ENCODE measurements at regions not wholly inside any gene's neighbourhood (a gene's known extent, or its start where the extent isn't known, plus 50 kb on each side); places are given as distances from the start of the nearest gene placed in this dataset.
"Not testable (repeated sequence)": the region's sequence is repeated elsewhere in the genome, so short reads cannot be mapped to it uniquely, and the experiment has no call there.

DNA sequence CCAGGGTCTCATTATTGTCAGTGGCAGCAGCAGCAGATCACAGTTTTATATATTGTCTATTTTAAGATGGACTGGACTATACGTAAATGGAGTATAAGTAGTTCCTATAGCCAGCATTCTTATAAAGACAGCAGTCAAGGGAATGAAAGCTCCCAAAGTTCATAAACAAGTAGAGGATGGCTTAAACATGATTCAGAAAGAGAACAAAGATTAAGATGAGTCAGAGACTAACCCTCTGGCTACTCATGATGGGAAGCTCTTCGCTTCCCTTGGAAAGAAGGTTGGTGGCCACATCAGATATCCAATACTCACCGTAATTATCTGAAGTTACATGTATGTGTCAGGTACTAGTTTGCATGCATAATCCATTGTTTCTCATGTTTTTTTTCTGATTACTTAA lies 277.0 kb downstream of the INHBA start:
- DNase-seq: no peak

DNA sequence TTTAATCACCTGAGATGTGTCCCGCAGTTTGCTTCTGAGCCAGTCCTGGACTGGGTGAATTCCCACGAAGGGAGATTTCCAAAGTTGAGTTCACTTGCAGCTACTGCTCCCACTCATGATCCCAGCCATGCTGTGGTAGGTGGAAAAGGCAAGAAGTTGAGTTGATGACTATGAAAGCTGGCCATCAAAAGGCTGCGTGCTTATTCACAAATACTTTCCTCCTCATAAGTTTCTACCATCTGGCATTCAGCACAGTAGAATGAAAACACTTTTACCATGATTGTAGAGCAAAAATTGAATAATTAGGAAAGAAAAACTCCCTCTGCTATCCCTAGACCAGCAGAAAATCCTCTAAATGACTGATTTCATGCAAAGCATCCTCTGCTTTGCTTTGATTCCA lies 281.8 kb downstream of the INHBA start:
- no peak for DNase-seq

DNA sequence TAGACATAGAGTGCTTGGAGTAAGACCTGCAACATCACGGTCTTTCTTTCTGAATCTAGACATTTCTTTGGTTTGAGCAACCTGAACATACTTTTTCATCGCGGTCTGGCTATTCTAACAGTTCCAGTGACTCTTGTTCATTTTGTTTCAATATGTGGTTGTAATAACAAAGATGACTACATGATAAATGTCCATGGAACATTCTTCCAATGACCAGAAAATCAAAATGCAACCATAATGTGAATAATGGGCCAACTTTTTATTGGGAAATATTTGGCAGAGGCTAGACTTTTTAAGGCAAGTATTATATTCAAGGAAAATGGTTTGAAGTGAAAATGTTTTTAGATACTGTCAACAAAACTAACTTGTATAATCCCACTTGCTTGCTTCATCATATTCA lies 282.5 kb downstream of the INHBA start:
- no peak for DNase-seq

DNA sequence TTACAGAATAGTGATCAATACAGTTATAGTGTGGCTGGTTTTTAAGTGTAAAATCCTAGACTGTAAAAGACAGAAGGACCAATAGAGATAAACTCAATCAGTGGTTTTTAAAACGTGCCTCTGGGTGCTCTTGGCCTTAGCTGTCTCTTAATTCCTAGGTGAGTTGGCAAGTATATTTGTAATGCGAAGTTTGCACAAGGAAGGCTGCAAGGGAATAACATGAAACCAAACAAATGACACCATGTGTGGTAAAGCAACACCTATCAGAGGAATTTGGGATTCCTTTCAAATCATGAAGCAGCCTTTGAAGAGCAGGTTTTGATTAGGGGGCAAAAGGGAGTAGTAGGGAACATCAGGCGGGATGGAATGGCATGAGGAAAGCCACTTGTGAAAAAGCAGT lies 284.6 kb downstream of the INHBA start:
- DNase-seq: no peak

DNA sequence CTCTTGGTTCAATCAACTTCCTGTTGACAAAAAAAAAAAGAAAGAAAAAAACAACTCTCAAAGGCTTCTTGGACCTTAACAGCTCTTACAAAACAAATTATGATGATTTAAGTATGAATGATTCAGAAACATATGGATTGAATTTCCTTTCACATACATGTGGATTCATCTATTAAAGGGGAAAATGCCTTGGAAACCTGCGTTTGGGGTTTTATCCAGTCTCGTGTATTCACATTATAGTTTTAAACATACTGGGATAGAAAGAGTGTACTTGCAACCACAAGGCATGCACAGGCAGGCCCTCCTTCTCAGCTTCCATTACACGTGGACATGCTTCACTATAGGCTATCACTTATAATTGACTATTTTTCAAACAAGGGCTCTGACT lies 286.7 kb downstream of the INHBA start:
- no peak for DNase-seq

DNA sequence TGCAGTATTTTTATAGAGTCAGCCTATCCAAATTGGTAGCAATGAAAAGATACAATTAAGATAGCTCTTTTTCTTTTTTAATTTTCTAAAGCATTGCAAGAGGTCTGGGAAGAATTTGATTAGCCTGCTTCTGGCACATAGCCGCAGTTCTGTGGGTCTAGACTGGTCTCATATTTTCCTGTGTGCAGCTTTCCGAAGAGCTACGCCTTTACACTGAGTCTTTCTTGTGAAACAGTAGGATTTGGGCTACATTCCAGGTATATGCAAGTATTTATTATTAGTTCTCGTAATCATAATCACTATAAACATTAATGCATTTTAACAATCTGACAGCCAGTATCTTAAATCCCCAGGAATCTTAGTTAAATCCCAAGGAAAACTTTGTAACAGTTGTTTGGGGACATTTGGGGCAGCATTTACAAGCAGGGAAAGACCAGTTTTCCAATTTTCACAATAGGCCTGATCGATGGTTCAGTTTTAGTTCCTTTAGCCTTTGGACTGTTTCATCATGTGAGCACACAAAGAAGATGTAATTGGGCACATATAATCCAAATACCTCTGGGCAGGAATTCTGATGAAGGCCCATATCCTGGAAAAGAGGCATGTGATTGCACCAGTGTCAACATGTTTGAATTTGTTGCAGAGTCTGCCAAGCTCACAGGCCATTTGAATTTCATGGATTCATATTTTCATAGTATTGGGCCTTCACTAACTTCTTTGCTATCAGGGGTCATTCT lies 287.3 kb downstream of the INHBA start:
- no peak for DNase-seq

DNA sequence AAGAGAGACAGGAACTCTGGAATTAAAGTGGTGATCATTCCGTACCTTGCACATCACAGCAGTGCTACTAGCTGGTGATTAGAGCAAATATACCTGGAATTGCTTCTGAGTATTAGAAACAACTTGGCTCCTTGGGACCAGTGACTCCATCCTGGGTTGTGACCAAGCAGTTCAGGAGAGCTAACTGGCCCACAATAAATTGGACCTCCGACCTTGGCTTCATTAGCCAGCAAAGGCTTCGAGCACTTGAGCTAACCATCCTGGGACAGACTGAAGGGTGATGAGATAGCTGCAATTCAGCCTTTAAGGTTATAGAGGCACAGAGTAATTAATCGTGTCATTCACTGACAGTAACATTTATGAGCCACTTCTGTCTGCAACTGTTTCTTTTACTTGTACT lies 287.8 kb downstream of the INHBA start:
- no peak for DNase-seq

DNA sequence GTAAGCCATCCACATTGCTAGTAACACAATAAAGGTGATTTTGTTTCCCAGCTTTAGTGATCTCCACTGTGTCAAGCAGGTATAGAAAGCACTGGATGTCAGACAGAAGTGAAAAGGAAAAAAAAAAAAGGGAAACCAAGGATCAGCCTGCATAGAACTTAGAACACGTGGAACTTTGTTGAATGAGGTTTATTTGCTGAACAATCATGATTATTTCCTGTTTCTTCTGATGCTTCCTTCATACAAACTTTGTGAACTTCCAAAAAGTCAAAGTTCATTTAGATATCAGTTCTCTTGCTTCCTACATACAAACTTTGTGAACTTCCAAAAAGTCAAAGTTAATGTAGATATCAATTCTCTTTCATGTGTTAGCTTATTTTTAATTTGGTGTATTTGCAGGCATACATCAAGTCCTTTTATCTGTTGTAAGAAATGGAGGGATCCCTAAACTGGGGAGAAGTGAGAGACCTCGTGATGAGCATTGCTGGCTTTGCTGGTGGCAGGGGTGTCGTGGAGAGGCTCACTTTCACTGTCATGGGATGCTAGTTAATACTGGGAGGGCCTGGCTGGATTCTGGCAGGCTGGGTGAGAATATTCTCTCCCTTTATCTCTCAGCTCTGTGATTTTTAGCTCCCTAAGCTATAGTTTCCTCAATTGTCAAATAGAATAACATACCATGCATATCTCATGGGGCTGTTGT lies 298.4 kb downstream of the INHBA start:
- DNase-seq: no peak

DNA sequence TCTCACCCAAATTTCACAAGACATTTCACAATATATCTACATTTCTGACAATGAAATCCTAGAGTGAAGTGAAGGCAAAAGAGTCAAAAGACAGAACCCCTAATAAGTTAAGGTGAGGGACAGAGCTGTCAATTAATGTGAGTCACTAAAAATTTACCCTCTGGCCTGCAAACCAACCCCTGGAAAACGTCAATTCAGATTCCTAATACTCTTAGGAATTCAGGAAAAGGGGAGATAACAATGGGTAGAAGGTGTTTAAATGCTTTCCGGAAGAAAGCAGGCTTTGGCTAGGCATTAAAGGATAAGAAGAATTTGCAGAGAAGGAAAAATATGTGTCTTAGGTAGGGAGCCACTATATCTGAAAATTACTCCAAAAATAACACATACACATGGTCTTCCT lies 299.6 kb downstream of the INHBA start:
- no peak for DNase-seq

DNA sequence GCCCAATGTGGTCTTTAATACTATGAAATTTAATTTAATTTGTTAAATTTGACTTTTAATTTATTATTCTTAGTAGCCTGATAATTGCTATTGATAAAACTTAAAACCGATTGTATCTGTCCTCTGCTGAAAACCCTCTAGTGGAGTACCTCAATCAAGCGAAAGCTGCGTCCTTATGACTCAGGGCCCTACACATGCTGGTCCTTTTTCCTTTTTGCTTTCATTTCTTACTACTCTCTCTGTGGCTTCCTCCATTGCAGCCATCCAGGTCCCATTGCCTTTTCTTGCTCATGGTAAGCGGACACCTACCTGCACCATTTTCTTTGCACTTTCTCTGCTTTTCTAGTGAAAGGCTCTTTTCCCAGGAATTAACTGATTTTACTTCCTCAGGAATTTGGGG lies 301.1 kb downstream of the INHBA start:
- no peak for DNase-seq

DNA sequence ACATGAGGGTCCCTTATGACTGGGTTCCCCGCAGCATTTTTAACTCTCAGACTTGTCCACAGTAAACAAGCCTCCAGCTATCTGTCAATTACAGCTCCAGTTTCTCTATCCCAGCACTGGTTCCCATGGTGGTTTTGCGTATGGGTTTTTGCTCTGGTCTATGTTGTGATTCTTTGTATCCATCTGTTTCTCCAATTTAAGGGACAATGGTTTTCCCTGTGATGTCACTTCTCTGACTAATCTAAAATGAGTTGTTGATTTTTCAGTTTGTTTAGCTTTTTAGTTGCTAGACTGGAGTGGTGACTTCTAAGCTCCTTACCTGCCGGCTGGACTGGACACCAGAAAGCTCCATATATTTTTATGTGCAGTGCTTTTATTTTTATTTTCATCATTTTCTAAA lies 303.7 kb downstream of the INHBA start:
- no peak for DNase-seq

DNA sequence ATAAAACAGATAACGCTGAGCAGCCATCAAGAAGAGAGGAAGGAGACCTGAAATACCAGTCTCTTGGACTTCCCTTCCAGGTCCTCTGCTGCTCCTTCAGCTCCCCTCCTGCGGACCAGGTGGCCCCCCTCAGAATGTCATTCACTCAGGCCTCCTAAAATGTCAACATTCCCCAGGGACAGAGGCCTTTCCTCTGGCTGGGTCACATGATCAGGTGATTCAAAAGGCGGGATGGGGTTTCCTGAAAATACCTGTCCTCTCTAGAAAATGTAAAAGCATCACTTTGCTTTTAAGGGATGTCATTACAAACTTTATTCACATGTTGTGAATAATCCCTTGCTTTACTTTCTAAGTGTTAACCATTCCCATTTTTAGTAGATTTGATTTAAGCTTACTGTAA lies 311.1 kb downstream of the INHBA start:
- DNase-seq: no peak

DNA sequence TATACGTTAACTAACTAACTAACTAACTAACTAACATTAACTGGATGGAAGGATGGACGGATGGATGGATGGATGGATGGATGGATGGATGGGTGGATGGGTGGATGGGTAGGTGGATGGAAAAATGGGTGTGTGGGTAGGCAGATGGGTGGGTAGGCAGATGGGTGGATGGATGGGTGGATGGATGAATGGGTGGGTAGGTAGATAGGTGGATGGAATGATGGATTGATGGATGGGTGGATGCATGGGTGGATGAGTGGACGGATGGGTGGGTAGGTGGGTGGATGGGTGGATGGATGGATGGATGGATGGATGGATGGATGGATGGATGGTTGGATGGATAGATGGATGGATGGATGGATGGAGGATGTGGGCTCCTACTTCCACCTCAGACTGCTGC lies 314.0 kb downstream of the INHBA start:
- not testable (repeated sequence) for DNase-seq

DNA sequence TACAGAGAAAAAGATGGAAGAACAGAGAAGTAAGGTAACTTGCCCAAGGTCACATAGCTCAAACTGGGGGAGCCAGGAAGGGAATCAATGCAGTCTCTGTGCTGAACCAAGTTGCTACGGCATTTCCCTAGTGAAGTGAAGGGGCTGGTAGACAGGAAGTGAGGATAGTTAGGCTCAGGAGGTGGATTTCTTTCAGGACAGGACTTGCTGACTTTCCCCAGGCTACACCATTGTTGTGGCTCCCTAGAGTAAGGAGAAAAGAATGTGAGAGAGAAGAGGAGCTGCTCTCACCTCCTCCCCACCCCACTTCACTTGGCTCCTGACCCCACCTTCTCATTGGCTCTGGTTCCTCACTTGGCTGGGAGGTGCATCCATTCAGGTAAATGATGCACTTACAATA lies 316.9 kb downstream of the INHBA start:
- DNase-seq: no peak

DNA sequence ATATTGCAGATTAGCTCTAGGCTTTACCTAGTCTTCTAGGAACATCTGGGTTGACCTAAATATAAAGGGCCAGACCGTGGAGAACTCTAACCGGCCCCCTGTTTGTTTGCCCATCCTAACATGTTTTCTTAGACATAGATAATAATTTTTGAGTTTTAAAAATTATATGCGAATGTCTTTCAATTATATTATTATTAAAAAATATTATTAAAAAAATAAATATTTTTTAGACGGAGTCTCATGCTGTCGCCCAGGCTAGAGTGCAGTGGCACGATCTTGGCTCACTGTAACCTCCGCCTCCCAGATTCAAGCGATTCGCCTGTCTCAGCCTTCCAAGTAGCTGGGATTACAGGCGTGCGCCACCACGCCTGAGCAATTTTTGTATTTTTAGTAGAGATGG lies 318.5 kb downstream of the INHBA start:
- no peak for DNase-seq

DNA sequence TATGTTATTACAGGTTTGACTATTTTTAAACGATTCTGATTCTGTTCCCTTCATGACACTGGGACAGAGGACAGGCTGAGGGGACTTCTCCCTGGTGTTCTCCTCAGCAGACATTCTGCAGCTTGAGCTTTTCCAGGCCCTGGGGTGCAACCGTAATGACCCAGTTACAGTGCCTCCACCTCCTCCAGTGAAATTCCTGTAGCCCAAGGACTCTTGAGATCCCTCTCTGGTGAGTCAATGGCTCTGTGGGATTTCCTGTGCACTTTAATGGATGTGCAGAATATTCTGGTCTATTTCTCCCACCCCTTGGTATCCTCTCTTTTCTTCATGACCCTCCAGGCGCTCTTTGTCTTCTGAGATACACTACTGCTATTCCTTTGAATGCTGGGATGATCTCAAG lies 319.3 kb downstream of the INHBA start:
- no peak for DNase-seq

DNA sequence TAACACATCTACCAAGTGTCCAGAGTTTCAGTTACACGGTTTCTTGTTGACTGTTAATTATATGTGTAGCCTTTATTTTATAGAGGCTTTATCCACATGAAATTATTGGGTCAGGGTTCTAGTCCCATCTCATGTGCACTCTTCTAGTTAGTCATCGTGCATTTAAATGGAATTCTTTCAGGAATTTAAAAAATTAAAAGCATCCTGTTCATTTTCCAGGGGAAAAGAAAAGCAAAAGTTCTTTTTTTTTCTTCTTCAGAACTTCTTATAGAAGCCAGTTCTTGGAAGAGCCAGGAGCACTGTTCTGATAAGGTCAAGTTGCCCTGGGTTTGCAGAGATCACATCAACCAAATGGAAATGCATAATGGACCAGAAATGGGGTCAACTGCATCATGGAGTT lies 324.7 kb downstream of the INHBA start:
- no peak for DNase-seq

DNA sequence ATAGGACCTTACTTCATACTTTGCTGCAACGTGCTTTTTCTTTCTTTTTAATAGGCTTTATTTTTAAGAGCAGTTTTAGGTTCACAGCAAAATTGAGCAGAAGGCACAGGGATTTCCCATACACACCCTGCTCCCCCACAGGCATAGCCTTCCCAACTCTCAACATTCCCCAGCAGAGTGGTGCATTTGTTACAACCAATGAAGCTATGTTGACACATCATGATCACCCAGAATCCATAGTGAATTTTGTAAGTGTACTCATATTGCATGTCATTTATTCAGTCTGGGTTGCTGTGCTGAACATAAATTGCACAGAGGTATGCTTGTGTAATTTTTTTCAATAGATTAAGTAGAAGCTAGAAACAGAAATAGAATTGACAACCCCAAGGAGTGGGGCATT lies 327.3 kb downstream of the INHBA start:
- no peak for DNase-seq

DNA sequence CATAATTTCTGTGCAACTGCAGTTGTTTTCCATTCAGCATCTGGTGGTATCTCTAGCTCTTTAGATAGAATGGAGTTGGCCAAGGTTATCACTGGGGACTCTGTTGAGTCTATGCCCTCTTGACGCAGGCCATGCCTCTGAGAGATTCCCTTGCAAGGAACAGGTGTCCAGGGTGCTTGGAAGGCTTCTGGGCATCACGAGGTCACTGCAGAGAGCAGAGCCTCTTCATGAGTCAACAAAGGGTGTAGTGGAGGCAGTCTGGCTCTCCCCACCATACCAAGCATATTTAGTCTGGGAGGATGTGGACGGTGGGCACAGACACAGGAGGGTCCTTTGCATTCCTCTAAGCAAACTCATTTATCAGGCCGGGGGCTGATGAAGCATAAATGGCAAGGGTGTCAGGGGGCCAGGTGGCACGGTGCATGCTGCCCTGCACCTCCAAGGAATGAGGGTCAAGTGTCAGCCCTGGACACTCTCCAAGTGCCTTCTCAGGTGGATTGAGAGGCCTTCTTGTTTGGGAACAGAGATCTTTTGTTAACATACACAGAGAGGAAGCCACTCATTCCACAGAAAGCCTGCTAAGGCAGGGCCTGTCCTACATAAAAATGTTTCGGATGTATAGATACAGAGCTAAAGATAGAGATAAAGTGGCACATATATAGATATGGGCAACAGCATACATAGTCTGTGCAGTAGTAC lies 328.6 kb downstream of the INHBA start:
- DNase-seq: no peak

DNA sequence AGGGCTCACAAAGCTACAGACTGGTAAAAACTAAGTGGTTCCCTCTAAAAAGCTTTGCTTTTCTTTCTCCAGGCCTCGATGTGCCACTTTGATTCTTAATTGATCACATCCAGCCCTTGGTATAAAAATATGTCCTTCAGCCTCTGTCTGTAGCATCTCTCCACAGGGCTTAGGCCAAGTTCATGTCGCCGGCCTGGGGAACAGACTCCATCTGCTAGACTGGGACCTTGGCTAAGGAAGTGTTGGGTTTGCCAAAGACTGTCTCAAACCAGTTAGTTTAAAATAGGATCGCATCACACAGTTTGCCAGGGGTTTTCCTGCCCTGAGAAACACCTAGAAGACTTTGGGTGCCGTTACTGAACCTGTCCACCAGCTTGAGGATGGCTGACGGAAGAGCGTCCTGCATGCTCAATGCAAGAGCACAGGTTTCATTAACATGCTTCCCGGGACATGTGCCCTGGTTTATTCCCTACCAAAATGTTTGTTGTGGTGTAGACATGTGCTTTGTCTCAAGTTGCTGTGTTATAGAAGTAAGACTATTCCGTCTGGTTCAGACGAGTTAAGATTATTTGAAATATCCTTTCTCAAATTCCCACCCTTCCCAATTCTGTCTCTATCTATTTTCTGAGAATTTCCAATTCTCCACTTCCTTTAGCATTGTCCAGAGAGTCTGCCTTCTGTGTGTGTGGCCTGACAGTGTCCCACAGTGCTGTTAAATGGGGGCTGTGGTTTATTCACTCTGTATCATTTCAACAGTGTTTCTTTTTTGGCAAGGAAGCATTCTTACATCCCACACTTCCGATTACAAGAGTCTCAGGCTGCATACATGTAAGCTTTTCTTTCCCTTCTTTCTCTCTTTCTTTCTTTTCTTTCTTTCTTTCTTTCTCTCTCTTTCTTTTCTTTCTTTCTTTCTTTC lies 334.7 kb downstream of the INHBA start:
- DNase-seq: no peak

DNA sequence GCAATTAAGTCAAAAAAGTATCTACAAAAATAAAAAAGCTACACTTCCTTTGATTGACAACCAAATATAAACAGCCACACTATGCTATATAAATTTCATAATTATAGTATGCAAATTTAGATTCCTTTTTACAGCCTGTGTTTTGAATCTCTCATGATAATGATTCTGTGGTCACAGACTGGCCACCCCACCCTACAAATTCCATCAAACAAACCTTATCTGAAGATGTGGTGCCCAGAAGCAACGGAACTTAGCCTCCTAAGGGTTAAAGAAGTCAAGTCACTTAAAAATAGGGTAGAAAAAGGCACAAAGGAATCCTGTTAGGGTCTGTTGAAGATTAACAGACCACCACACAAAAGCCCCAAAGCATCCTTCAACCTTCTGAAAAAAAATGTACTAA lies 351.8 kb downstream of the INHBA start:
- DNase-seq: no peak

DNA sequence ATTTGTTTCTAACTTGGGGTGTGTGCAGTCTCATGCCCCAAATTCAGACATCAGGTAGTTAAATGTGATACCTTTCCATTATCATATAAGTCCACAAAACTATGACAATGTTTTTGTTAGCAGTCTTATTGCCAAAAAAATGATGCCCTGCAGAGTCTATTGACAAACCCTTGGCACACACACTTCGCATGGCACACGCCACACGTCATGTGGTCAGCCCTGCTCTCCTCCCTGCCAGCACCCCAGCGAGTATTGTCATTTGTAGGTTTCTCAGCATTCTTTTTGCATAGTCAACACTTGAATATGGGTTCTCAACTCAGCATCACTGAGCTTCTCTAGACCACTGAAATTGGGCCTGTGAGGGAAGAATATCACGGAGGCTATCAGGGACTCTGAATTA lies 356.0 kb downstream of the INHBA start:
- DNase-seq: no peak
